ENCODE measurements at regions not wholly inside any gene's neighbourhood (a gene's known extent, or its start where the extent isn't known, plus 50 kb on each side); places are given as distances from the start of the nearest gene placed in this dataset.
"Not testable (repeated sequence)": the region's sequence is repeated elsewhere in the genome, so short reads cannot be mapped to it uniquely, and the experiment has no call there.

DNA sequence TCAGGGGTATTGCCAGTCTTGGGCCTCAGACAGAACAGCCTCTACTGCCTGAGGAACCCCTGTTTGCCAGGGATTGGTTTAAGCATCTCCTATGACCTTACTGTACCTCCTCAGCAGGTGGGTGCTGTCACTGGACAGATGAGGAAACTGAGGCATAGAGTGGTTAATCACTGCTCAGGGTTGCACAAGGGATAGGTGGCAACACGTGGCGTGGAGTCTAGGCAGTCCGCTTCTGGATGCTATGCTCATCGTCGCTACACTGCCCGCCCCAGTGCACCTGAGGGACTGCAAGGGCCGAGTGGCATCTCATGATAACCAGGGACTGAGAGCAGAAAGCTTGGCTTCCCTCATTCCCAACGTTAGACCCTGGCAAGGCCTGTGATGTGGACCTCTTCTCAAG, 101.8 kb upstream of the SULF2 start:
- Histone ChIP-seq H3K27me3 (no peaks in the 10 kb centered on the region), H3K36me3 (no peaks in the 10 kb centered on the region), H3K4me3 (no peak overlapping the region), H3K27ac (replicated peaks in 1 of 4) (no peak overlapping the region), H3K4me1 (no peaks in the 10 kb centered on the region), H3K9me3 (no peaks in the 10 kb centered on the region)
- TF ChIP-seq POLR2A (IDR thresholded peaks at IDR 0.05; ENCODE audit: low read depth) (no peak), EP300 (IDR thresholded peaks at IDR 0.05) (no peak), POLR2AphosphoS5 (IDR thresholded peaks at IDR 0.05) (no peak)
- TF ChIP-seq, protein P1, sequence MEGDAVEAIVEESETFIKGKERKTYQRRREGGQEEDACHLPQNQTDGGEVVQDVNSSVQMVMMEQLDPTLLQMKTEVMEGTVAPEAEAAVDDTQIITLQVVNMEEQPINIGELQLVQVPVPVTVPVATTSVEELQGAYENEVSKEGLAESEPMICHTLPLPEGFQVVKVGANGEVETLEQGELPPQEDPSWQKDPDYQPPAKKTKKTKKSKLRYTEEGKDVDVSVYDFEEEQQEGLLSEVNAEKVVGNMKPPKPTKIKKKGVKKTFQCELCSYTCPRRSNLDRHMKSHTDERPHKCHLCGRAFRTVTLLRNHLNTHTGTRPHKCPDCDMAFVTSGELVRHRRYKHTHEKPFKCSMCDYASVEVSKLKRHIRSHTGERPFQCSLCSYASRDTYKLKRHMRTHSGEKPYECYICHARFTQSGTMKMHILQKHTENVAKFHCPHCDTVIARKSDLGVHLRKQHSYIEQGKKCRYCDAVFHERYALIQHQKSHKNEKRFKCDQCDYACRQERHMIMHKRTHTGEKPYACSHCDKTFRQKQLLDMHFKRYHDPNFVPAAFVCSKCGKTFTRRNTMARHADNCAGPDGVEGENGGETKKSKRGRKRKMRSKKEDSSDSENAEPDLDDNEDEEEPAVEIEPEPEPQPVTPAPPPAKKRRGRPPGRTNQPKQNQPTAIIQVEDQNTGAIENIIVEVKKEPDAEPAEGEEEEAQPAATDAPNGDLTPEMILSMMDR (IDR thresholded peaks at IDR 0.05): no peak
- DNase-seq (ENCODE audit: extremely low spot score): no peak
- intact Hi-C loops (cut with DNase I): no loop called here
- WGBS: 77% methylated on average over 3 of the region's 8 CpGs

DNA sequence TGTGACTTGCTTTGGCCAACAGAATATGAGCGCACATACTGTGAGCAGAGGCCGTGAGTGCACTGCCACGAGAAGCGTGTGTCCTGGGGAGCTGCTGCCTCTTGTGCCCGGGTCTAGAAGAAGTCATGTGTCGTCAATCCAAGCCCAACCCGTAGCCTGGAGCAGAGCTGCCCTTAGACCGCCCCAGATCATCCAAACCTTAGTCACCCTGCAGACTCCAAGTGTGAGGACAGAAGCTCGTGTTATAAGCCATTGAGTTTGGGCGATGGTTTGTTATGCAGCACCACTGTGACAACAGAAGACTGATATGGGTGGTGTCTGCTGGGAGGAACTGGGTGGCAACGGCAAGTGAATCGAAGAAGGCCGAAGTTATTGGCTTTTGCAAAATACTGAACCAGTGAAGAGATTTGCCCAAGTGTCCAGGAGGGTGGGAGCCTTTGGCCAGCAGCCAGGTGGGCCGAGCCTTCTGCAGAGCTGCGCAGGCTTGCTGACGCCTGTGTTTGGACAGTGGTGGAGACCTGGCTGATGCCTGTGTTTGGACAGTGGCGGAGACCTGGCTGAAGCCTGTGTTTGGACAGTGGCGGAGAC, 101.3 kb upstream of the SULF2 start:
- 86% methylated on average over 18 of the region's 18 CpGs for WGBS
- TF ChIP-seq, protein P1 (IDR thresholded peaks at IDR 0.05): no peak
- TF ChIP-seq POLR2A (IDR thresholded peaks at IDR 0.05; ENCODE audit: low read depth) (no peak), POLR2AphosphoS5 (IDR thresholded peaks at IDR 0.05) (no peak), EP300 (IDR thresholded peaks at IDR 0.05) (no peak)
- Histone ChIP-seq H3K9me3 (no peaks in the 10 kb centered on the region), H3K36me3 (no peaks in the 10 kb centered on the region), H3K4me1 (no peaks in the 10 kb centered on the region), H3K4me3 (no peak overlapping the region), H3K27me3 (no peaks in the 10 kb centered on the region), H3K27ac (replicated peaks in 1 of 4) (no peak overlapping the region)
- DNase-seq (ENCODE audit: extremely low spot score): no peak
- intact Hi-C loops (cut with DNase I): no loop called here

DNA sequence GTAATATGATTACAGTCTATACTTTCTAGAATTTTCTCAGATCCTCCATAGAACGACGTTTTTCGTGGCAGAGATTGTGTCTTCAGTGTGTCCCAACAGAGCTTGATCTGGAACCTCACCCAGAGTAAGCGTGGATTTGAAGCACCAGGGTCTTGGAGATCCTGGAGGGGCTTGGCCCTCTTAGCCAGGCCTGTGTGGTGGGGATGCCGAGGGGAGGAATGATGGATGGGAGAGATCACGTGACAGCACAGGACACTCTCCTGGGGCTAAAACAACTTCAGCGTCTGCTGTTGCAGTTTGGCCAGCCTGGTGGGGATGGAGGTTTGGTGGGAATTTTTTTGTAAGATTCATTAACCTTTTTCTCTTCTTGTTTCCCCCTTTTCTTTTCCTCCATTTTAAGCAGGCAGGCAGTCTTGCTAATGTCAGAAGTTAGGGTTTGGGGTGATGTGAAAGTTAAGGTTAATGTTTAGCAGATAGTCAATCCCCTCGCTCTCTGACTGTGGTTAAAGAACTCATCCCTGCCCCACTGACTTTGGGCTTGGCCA, 100.7 kb upstream of the SULF2 start:
- intact Hi-C loops (cut with DNase I): no loop called here
- WGBS: 85% methylated on average over 8 of the region's 8 CpGs
- H3K4me1 ChIP-seq: no peaks in the 10 kb centered on the region

DNA sequence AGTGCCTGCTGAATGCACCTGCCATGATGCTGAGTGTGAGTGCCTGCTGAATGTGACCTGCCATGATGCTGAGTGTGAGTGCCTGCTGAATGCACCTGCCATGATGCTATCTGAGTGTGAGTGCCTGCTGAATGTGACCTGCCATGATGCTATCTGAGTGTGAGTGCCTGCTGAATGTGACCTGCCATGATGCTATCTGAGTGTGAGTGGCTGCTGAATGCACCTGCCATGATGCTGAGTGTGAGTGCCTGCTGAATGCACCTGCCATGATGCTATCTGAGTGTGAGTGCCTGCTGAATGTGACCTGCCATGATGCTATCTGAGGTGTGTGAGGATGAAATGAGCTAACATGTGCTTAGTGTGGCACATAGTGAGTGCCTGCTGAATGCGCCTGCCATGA, 98.7 kb upstream of the SULF2 start:
- WGBS: 40% methylated on average over 1 of the region's 1 CpG
- H3K4me3 ChIP-seq; DNase-seq (ENCODE audit: extremely low spot score); H3K4me1 ChIP-seq; H3K9me3 ChIP-seq; H3K27ac ChIP-seq (replicated peaks in 1 of 4); intact Hi-C loops (cut with DNase I); H3K36me3 ChIP-seq; H3K27me3 ChIP-seq: not testable (repeated sequence)

More for the DNA sequence above, 100.7 kb upstream of the SULF2 start:
- TF ChIP-seq, protein P1 (IDR thresholded peaks at IDR 0.05): no peak
- TF ChIP-seq POLR2A (IDR thresholded peaks at IDR 0.05; ENCODE audit: low read depth) (no peak), POLR2AphosphoS5 (IDR thresholded peaks at IDR 0.05) (no peak), EP300 (IDR thresholded peaks at IDR 0.05) (no peak)
- no peak overlapping the region for H3K4me3 ChIP-seq
- H3K27me3 ChIP-seq: no peaks in the 10 kb centered on the region
- no peak overlapping the region for H3K27ac ChIP-seq (replicated peaks in 1 of 4)
- H3K9me3 ChIP-seq: no peaks in the 10 kb centered on the region
- DNase-seq (ENCODE audit: extremely low spot score): no peak
- no peaks in the 10 kb centered on the region for H3K36me3 ChIP-seq

DNA sequence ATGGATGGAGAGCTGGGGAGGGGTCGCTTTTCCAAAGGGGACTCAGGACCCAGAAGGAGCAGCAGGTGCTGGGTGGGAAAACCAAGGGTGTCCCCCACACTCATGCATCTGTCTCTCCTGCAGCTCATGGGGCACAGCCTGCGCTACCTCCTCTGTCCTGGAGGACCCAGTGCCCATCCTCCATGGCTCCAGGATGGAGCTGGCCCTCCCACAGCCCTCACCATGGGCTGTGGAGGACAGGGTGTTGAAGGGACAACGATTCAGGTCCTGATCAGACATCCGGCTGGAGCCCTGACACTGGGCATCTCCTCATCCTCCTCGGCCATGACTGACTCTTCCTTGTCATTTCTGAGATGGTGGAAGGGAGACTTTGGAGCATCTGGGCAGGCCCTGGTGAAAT, 97.9 kb upstream of the SULF2 start:
- Histone ChIP-seq H3K27me3 (no peaks in the 10 kb centered on the region), H3K36me3 (no peaks in the 10 kb centered on the region), H3K4me1 (no peaks in the 10 kb centered on the region), H3K27ac (replicated peaks in 1 of 4) (no peak overlapping the region), H3K9me3 (no peaks in the 10 kb centered on the region), H3K4me3 (no peak overlapping the region)
- DNase-seq (ENCODE audit: extremely low spot score): no peak
- 86% methylated on average over 4 of the region's 5 CpGs for WGBS
- intact Hi-C loops (cut with DNase I): no loop called here
- TF ChIP-seq POLR2A (IDR thresholded peaks at IDR 0.05; ENCODE audit: low read depth) (no peak), EP300 (IDR thresholded peaks at IDR 0.05) (no peak), POLR2AphosphoS5 (IDR thresholded peaks at IDR 0.05) (no peak)
- TF ChIP-seq, protein P1 (IDR thresholded peaks at IDR 0.05): no peak
